Fibroblast of villous mesenchyme (primary cell): ENCODE measurements at regions not wholly inside any gene's neighbourhood (a gene's known extent, or its start where the extent isn't known, plus 50 kb on each side); places are given as distances from the start of the nearest gene placed in this dataset.
"Not testable (repeated sequence)": the region's sequence is repeated elsewhere in the genome, so short reads cannot be mapped to it uniquely, and the experiment has no call there.

Experiments used
- DNase-seq: peaks from one replicate; pipeline ENCODE4 v3.0.0-alpha.2; 2010; ENCODE audit warnings: low read depth
- H3K4me3 ChIP-seq: 2 replicates; pipeline ENCODE4 v1.5.1; 2011; ENCODE audit warnings: low read depth, mild to moderate bottlenecking, low read length
- CTCF ChIP-seq: IDR thresholded peaks from 2 replicates; pipeline ENCODE4 v1.5.1; 2012; ENCODE audit warnings: low read depth, mild to moderate bottlenecking, low read length; ENCODE audit not compliant: insufficient read depth

- DNase-seq = not testable (repeated sequence)
Observed at GRCh38 chr16:33988012-33988411, 528.6 kb downstream of the TP53TG3F start.

DNA sequence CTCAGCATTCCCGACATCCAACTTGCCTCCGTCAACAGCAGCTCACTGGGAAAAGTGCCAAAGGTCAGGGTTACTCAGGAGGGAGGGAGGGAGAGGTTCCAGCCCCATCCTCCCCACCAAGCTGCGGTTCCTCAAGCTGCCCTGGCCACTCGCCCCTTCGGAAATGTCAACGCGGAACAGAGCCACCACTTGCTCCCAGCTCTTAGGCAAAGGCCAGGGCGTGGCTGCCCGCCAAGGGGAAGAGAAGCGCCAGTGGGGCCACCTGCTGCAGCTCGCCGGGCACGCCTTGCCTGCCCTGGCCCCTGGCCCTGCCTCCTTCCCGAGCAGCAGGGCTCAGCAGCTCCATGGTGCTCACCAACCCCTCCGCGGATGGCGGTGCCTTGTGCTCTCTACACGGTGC, 531.1 kb downstream of the TP53TG3F start:
- DNase-seq, H3K4me3 ChIP-seq: not testable (repeated sequence)

More at GRCh38 chr16:33988012-33988411, 528.6 kb downstream of the TP53TG3F start:
- H3K4me3 ChIP-seq = not testable (repeated sequence)

GRCh38 chr16:33992513-33993177, 533.2 kb downstream of the TP53TG3F start:
- not testable (repeated sequence) for DNase-seq, H3K4me3 ChIP-seq

- not testable (repeated sequence) for H3K4me3 ChIP-seq, DNase-seq
Observed at GRCh38 chr16:33994207-33994606, 534.8 kb downstream of the TP53TG3F start.

- not testable (repeated sequence) for H3K4me3 ChIP-seq, DNase-seq
Observed at GRCh38 chr16:33995821-33996372, 536.5 kb downstream of the TP53TG3F start.

GRCh38 chr16:34001184-34001583, 541.8 kb downstream of the TP53TG3F start:
- DNase-seq = not testable (repeated sequence)

DNA sequence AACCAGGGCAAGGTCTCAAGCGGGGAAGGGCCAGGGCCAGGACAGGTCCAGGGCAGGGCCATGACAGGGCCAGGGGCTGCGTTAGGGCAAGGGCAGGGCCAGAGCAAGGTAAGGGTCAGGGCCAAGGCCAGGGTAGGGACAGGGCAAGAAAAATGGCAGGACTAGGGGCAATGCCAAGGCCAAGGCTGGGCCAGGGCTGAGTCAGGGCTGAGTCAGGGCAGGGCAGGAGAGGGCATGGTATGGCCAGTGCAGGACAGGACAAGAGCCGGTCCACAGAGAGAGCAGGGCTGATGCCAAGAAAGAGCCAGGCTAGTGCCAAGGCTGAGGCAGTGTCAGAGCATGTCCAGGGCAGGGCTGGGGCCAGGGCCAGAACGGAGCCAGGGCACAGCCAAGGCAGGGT, 542.5 kb downstream of the TP53TG3F start:
- not testable (repeated sequence) for H3K4me3 ChIP-seq, DNase-seq

More at GRCh38 chr16:34001184-34001583, 541.8 kb downstream of the TP53TG3F start:
- not testable (repeated sequence) for H3K4me3 ChIP-seq

DNA sequence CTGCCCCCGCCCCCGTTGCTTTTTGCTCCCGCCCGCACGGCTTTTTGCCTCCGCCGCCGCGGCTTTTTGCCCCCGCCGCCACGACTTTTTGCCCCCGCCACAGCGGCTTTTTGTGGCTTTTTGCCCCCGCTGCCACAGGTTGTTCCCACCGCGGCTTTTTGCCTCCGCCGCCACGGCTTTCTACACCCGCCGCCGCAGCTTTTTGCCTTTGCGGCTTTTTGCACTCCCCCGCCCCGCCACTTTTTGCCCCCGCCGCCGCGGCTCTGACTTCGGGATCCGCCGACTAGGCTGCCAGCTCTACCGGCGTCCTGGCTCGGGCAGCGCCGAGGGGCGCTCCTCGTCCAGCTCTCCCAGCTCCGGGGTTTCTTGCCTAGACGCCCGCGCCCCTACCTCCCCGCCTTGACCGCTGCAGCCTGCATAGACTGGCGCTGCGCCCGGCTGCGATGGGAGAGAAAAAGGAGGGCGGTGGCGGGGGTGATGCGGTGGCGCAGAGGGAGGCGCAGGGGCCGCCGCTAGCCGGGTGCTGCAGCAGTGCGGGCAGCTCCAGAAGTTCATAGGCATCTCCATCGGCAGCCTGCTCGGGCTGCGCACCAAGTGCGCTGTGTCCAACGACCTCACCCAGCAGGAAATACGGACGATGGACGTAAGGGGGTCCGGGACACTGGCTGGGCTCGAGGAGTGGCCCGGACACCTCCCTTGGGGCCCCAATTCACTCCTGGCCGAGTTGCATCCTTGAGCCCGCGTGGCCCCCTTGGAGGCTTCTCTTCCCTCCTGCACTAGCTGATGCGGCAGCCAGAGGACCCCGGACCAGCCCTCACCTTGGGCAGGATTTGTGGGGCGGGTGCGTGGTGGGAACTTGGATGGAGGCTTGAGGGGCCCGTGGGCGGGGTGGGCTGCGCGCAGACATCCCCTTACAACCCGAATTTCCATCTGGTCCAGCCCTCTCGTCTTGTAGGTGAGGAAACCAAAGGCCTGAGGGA, 555.7 kb downstream of the TP53TG3F start:
- H3K4me3 ChIP-seq, DNase-seq: not testable (repeated sequence)

- not testable (repeated sequence) for H3K4me3 ChIP-seq, DNase-seq
Observed at GRCh38 chr16:34018277-34018676, 558.9 kb downstream of the TP53TG3F start.

GRCh38 chr16:34050787-34051320, 591.4 kb downstream of the TP53TG3F start:
- DNase-seq = no peak
- TF ChIP-seq CTCF = no peak
- H3K4me3 ChIP-seq = no peak overlapping the region

DNA sequence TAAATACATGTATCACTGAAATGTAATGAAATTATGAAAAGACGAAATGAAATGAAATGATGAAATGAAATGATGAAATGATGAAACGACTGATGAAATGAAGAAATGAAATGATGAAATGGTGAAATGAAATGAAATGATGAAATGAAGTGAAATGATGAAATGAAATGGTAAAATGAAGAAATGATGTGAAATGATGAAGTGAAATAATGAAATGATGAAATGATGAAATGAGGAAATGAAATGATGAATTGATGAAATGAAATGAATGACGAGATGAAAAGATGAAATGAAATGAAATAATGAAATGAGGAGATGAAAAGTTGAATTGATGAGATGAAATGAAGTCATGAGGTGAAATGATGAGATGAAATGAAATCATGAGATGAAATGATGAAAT, 594.7 kb downstream of the TP53TG3F start:
- DNase-seq = no peak
- TF ChIP-seq CTCF = no peak
- H3K4me3 ChIP-seq = no peak overlapping the region
